Chondrocyte (in vitro differentiated cells): ENCODE measurements at regions not wholly inside any gene's neighbourhood (a gene's known extent, or its start where the extent isn't known, plus 50 kb on each side); places are given as distances from the start of the nearest gene placed in this dataset.

Experiments used
- DNase-seq: peaks from one replicate; pipeline ENCODE4 v3.0.0; 2021; ENCODE audit warnings: mixed read lengths, low spot score
- H3K27ac Mint-ChIP-seq: one replicate; pipeline ENCODE4 v1.8.0; 2021; ENCODE audit warnings: mild to moderate bottlenecking, moderate library complexity, mixed read lengths; ENCODE audit not compliant: unreplicated experiment
- H3K27me3 Mint-ChIP-seq: 2 replicates; pipeline ENCODE4 v1.8.0; 2021; ENCODE audit warnings: low read depth, mixed read lengths
- H3K36me3 Mint-ChIP-seq: 2 replicates; pipeline ENCODE4 v1.8.0; 2021; ENCODE audit warnings: low read depth, mixed read lengths
- H3K4me1 Mint-ChIP-seq: 2 replicates; pipeline ENCODE4 v1.8.0; 2021; ENCODE audit warnings: low read depth, mild to moderate bottlenecking, mixed read lengths
- H3K4me3 Mint-ChIP-seq: one replicate; pipeline ENCODE4 v1.8.0; 2021; ENCODE audit warnings: mild to moderate bottlenecking, moderate library complexity, mixed read lengths; ENCODE audit not compliant: unreplicated experiment
- H3K9me3 Mint-ChIP-seq: 2 replicates; pipeline ENCODE4 v1.8.0; 2021; ENCODE audit warnings: low read depth, mixed read lengths
- TF ChIP-seq, protein P1 (sequence below): fragments of 200-600 bp; sonication (generic); IDR thresholded peaks from 2 replicates; pipeline ENCODE4 v1.5.0; 2021; ENCODE audit warnings: antibody characterized with exemption, mild to moderate bottlenecking, moderate library complexity

GRCh38 chr3:8451696-8452095 is 49.9 kb upstream of the LMCD1 start:
- H3K4me1 Mint-ChIP-seq, result peaks cover 70% of the 10 kb centered on the region

More at GRCh38 chr3:8451696-8452095, 49.9 kb upstream of the LMCD1 start:
- no peak overlapping the region for H3K4me3 Mint-ChIP-seq
- TF ChIP-seq, protein P1, sequence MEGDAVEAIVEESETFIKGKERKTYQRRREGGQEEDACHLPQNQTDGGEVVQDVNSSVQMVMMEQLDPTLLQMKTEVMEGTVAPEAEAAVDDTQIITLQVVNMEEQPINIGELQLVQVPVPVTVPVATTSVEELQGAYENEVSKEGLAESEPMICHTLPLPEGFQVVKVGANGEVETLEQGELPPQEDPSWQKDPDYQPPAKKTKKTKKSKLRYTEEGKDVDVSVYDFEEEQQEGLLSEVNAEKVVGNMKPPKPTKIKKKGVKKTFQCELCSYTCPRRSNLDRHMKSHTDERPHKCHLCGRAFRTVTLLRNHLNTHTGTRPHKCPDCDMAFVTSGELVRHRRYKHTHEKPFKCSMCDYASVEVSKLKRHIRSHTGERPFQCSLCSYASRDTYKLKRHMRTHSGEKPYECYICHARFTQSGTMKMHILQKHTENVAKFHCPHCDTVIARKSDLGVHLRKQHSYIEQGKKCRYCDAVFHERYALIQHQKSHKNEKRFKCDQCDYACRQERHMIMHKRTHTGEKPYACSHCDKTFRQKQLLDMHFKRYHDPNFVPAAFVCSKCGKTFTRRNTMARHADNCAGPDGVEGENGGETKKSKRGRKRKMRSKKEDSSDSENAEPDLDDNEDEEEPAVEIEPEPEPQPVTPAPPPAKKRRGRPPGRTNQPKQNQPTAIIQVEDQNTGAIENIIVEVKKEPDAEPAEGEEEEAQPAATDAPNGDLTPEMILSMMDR, result no peak
- no peaks in the 10 kb centered on the region for H3K36me3 Mint-ChIP-seq
- peak overlapping the region; percentile 90 for H3K27ac Mint-ChIP-seq
- H3K9me3 Mint-ChIP-seq, result no peaks in the 10 kb centered on the region
- H3K27me3 Mint-ChIP-seq, result no peaks in the 10 kb centered on the region
- DNase-seq, result no peak
